OCI-LY7 (cell line): ENCODE measurements at regions not wholly inside any gene's neighbourhood (a gene's known extent, or its start where the extent isn't known, plus 50 kb on each side); places are given as distances from the start of the nearest gene placed in this dataset.

ENCODE experiments used
- BruUV-seq: library from RNA; stranded (reverse); fragments of 400-500 nt; replicated peaks from 2 replicates; lab custom pipeline; 2021; lab: Mats Ljungman, UMichigan
- CTCF ChIA-PET: fragments of 300-600 bp; sonication (Branson Sonifier 250); formaldehyde crosslinking; loops from one replicate; lab custom pipeline; 2022; ENCODE audit warnings: antibody characterized with exemption; ENCODE audit not compliant: unreplicated experiment; lab: Charles Lee
- POLR2A ChIA-PET: fragments of 300-600 bp; sonication (Branson Sonifier 250); formaldehyde crosslinking; loops from one replicate; lab custom pipeline; 2022; ENCODE audit warnings: antibody characterized with exemption; lab: Charles Lee
- DNase-seq: peaks from one replicate; pipeline ENCODE4 v3.0.0-alpha.2; 2015; ENCODE audit warnings: low spot score
- H2AFZ ChIP-seq: fragments of 200-600 bp; sonication (generic), shearing (Covaris generic); 2 replicates; pipeline ENCODE4 v1.6.1; 2014; ENCODE audit warnings: mild to moderate bottlenecking, antibody characterized with exemption, low read length, moderate library complexity
- H3K27ac ChIP-seq: fragments of 200-600 bp; sonication (generic); 2 replicates; pipeline ENCODE4 v1.5.1; 2014; ENCODE audit warnings: mixed run types, low read depth, mild to moderate bottlenecking, moderate library complexity, low read length, inconsistent platforms; ENCODE audit not compliant: poor library complexity, severe bottlenecking
- H3K36me3 ChIP-seq: fragments of 200-600 bp; sonication (generic); 2 replicates; pipeline ENCODE4 v1.6.1; 2014; ENCODE audit warnings: mild to moderate bottlenecking, antibody characterized with exemption, low read length, moderate library complexity, mixed read lengths; ENCODE audit not compliant: insufficient read depth
- H3K4me1 ChIP-seq: fragments of 200-600 bp; sonication (generic); 2 replicates; pipeline ENCODE4 v1.5.1; 2014; ENCODE audit warnings: mild to moderate bottlenecking, low read length; ENCODE audit not compliant: insufficient read depth, poor library complexity, severe bottlenecking
- H3K4me2 ChIP-seq: fragments of 200-600 bp; sonication (generic); 2 replicates; pipeline ENCODE4 v1.6.1; 2014; ENCODE audit warnings: mild to moderate bottlenecking, low read length
- H3K4me3 ChIP-seq: fragments of 200-600 bp; sonication (generic); 2 replicates; pipeline ENCODE4 v1.5.1; 2014; ENCODE audit warnings: mild to moderate bottlenecking, low read depth, low read length; ENCODE audit not compliant: poor library complexity, severe bottlenecking
- H3K79me2 ChIP-seq: fragments of 200-600 bp; sonication (generic); 2 replicates; pipeline ENCODE4 v1.6.1; 2016; ENCODE audit warnings: low read depth, mild to moderate bottlenecking, low read length, moderate library complexity, mixed read lengths; ENCODE audit not compliant: insufficient read depth
- H3K9me2 ChIP-seq: fragments of 200-600 bp; sonication (generic); 2 replicates; pipeline ENCODE4 v1.6.1; 2016; ENCODE audit warnings: mild to moderate bottlenecking, low read length, mixed read lengths; ENCODE audit not compliant: insufficient read depth
- H3K9me3 ChIP-seq: fragments of 200-600 bp; sonication (generic); 2 replicates; pipeline ENCODE4 v1.6.1; 2014; ENCODE audit warnings: mild to moderate bottlenecking, mixed run types, low read length, mixed read lengths
- H4K20me1 ChIP-seq: fragments of 200-600 bp; sonication (generic); 2 replicates; pipeline ENCODE4 v1.6.1; 2014; ENCODE audit warnings: mild to moderate bottlenecking, antibody characterized with exemption, low read length, moderate library complexity, mixed read lengths; ENCODE audit not compliant: insufficient read depth
- CTCF ChIP-seq: fragments of 200-600 bp; sonication (generic); conservative IDR thresholded peaks from 2 replicates; pipeline ENCODE4 v1.5.1; 2014; ENCODE audit warnings: mild to moderate bottlenecking, antibody characterized with exemption, low read length, moderate library complexity, mixed read lengths
- EZH2phosphoT487 ChIP-seq: fragments of 200-600 bp; sonication (generic); IDR thresholded peaks from 2 replicates; pipeline ENCODE4 v1.6.1; 2018; ENCODE audit warnings: low read depth, borderline replicate concordance, mild to moderate bottlenecking, mixed run types, antibody characterized with exemption, low read length, moderate library complexity, mixed read lengths
- intact Hi-C: fragments of 100-400 bp; cut with micrococcal nuclease; formaldehyde crosslinking; loops from one replicate; pipeline ENCODE4 v1.10.0; 2022; ENCODE audit not compliant: unreplicated experiment

GRCh38 chr14:34233619-34234018, 228.4 kb downstream of the SPTSSA start:
- Histone ChIP-seq H3K9me2 (no peaks in the 10 kb centered on the region), H3K27ac (no peak overlapping the region), H3K79me2 (no peaks in the 10 kb centered on the region), H3K4me1 (no peaks in the 10 kb centered on the region), H3K36me3 (no peaks in the 10 kb centered on the region), H2AFZ (no peak overlapping the region), H3K9me3 (no peaks in the 10 kb centered on the region), H3K4me3 (no peak overlapping the region), H3K4me2 (no peak overlapping the region), H4K20me1 (no peaks in the 10 kb centered on the region)
- no peak for DNase-seq
- BruUV-seq = no TSS peak
- ChIA-PET CTCF (no interaction called here), POLR2A (no interaction called here)
- intact Hi-C loops = no loop called here
- TF ChIP-seq CTCF = no peak
- TF ChIP-seq EZH2phosphoT487 = no peak

- CTCF ChIA-PET = no interaction called here
- no peaks in the 10 kb centered on the region for H3K9me3 ChIP-seq
- no TSS peak for BruUV-seq
Observed at GRCh38 chr14:34232790-34233189, 229.2 kb downstream of the SPTSSA start.

GRCh38 chr14:34231626-34232025, 230.4 kb downstream of the SPTSSA start:
- POLR2A ChIA-PET = no interaction called here
- Histone ChIP-seq H3K27ac (no peak overlapping the region), H3K36me3 (no peaks in the 10 kb centered on the region), H4K20me1 (no peaks in the 10 kb centered on the region), H3K4me1 (no peaks in the 10 kb centered on the region), H3K79me2 (no peaks in the 10 kb centered on the region), H3K4me3 (no peak overlapping the region), H3K4me2 (no peak overlapping the region), H2AFZ (no peak overlapping the region), H3K9me3 (no peaks in the 10 kb centered on the region), H3K9me2 (no peaks in the 10 kb centered on the region)
- DNase-seq = no peak
- intact Hi-C loops = no loop called here
- BruUV-seq = no TSS peak
- no peak for TF ChIP-seq EZH2phosphoT487
- TF ChIP-seq CTCF = no peak
- CTCF ChIA-PET = no interaction called here

More at GRCh38 chr14:34232790-34233189, 229.2 kb downstream of the SPTSSA start:
- no peaks in the 10 kb centered on the region for H4K20me1 ChIP-seq
- POLR2A ChIA-PET = no interaction called here
- no peak for DNase-seq
- H3K27ac ChIP-seq = no peak overlapping the region
- H3K4me3 ChIP-seq = no peak overlapping the region
- no peaks in the 10 kb centered on the region for H3K9me2 ChIP-seq
- no peaks in the 10 kb centered on the region for H3K4me1 ChIP-seq
- TF ChIP-seq EZH2phosphoT487 (no peak), CTCF (no peak)
- H2AFZ ChIP-seq = no peak overlapping the region
- H3K4me2 ChIP-seq = no peak overlapping the region
- no peaks in the 10 kb centered on the region for H3K36me3 ChIP-seq
- intact Hi-C loops = no loop called here
- H3K79me2 ChIP-seq = no peaks in the 10 kb centered on the region
